ENCODE measurements at regions not wholly inside any gene's neighbourhood (a gene's known extent, or its start where the extent isn't known, plus 50 kb on each side); places are given as distances from the start of the nearest gene placed in this dataset.
"Not testable (repeated sequence)": the region's sequence is repeated elsewhere in the genome, so short reads cannot be mapped to it uniquely, and the experiment has no call there.

DNA sequence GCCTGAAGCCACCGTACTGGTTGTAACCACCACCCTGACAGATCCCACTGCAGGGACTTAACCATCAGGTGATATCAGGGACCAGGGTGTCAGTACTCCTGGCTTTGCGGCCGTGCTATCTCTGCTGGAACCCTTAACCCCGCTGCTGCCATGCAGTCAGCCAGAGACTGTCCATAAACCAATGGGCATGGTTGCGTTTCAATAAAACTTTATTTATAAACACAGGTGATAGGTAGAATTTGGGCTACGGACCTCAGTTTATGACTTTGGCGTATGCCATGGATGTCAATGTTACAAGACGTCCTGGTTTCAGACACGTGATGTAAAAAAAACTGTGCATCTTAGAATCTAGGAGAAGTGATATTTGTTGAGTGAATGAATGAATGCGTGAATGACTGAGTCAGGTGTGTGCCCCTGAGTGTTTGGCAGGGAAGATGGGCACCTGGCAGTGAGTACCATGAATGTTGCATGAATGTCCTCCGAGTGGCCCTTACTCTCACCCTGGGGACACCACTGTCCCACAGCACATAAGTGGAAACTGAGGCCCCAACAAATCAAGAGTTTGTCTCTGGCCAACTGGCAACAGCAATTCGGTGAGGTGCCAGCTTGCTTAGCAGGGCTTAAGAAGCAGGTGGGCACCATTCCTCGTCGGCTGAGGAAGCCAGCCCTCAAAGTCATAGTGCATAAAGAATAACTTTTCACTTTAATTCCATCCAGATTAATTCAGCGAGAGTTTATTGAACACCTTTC, 64.0 kb upstream of the APCDD1L start:
- DNase-seq = no peak

DNA sequence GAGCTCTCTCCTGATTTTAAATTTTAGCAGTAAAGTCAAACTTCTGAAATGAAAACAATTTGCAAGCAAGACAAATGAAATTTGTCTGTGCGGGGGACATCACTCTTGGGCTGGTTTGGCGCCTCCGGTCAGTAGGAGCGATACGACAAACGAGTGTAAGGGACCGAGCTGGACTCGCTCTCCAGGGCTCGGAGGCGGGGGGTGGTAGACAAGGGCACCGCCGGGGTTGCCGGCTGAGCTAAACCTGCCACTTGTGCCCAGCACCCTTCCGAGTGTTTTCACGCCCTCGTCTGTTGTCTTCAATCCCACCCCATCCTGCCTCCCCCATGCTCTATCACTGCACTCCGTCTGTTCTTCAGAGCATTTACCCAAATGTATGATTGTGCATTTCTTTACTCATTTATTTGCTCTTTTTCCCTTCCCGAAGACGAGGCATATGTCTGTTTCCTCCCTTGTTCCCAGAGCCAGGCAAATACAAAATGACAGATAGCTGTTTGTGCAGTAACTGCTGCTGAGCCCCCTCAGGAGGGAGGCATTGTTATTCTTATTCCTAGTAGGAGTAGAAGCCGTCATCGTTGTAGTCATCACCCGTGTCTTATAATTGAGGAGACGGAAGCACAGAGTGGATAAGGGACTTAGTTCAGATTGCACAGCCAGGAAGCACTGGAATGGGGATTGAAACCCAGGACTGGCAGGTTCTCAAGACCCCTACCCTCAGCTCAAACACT, 62.8 kb upstream of the APCDD1L start:
- peak; percentile 30 for DNase-seq

GRCh38 chr20:58577139-58577806, 62.1 kb upstream of the APCDD1L start:
- DNase-seq = no peak

DNA sequence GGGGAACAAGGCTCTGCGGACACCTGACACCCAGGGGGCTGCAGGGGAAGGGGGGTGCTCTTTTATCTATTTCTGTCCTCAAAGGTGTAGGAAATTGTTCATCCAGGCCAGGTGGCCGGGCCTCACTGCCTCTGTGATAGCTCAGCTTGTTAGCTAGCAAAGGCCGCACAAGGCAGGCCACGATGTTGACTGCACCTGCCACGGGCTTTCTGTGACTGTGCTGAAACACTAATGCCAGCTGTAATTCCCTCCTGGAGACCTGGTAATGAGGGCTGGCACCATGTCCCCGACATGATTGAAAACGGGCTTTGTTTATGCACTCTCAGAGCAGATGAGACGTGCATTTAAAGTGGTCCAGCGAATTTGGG, 61.4 kb upstream of the APCDD1L start:
- peak; percentile 46 for DNase-seq

- DNase-seq = peak; percentile 72
Measured at GRCh38 chr20:58575776-58576602, 60.8 kb upstream of the APCDD1L start.

DNA sequence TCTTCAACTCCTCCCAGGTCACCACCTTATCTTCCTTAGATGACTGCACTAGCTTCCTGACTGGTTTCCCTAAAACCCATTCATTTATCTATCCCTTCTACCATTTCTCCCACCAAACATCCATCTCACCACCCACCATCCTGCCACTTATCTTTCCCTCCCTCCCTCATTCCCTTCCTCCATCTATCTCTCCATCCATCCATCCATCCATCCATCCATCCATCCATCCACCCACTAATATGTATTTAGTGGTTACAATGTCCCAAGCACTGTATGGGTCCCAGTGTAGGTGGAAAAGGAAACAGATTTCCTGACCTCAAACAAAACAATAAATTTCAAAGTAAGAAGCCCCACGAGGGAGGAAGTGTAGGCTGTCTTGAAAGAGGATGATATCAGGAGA, 59.3 kb upstream of the APCDD1L start:
- DNase-seq = no peak

DNA sequence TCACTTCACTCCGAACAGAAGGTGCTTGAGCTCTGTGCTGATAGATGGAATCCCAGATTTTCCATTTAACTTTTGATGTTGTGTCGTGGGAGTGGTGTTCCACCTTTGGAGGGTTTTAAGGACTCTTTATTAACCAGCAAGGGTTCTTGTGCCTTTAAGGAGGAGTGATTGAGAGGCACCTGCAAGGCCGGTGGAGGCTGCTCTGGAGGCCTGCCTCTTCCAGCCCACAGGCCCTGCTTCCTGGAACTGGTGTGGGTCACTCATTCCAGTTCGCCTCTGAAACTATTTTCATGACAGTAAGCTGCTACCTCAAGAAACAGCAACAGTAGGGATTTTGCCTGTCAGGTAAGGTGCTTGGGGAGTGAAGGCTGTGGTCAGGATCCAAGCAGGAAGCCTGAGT, 58.8 kb upstream of the APCDD1L start:
- no peak for DNase-seq

- DNase-seq = no peak
Measured at GRCh38 chr20:58573257-58573656, 58.1 kb upstream of the APCDD1L start.

- not testable (repeated sequence) for DNase-seq
Measured at GRCh38 chr20:58572428-58572763, 57.2 kb upstream of the APCDD1L start.

DNA sequence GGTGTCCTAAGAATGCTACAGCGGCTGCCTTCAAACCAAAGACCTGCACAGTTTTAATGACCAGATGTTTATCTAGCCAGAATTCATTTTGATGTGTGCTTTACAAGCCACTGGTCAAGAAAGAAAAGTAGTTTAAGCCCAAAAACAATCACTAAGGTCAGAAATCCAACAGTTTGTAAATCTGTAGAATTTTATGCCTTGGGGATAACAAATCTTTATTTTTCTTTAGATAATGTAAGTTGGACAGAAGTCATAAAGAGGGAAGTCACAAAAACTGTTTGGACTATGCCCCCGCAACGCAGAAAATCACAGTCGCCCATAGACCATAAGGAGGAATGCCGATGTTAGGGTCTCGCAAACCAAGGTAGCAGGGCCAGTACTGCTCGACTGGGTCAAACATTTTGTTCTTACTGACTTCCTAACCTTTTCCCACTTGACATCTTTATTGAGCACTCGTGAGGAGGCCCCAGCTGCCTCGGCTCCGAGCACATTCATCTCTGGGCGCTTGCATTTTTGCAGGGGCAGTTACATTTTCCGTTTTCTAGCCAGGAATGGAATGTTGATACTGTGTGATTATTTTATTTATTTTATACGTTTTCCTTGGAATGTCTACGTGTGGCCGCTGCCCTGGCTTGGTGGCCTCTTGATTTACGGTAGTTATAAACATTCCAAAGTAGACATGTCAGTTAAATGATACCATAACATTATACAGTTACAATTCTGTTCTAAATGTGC, 56.7 kb upstream of the APCDD1L start:
- no peak for DNase-seq

DNA sequence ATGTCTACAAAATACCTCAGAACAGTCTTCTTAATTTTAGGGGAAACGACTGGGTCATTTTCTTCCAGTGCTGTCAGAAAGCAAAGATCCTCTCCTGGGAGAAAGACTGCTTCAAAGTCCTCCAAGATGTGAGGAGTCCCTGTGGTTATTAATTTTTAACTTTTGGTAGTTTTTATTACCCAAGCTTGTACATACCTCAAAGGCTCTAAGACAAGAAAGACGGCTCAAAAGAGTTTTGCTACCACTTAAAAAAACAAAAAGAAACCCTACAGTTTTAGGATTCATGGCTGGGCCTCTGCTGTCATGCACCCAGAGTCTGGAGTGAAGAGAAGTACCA, 56.1 kb upstream of the APCDD1L start:
- no peak for DNase-seq

- DNase-seq = peak; percentile 40
Measured at GRCh38 chr20:58570204-58570859, 55.1 kb upstream of the APCDD1L start.

DNA sequence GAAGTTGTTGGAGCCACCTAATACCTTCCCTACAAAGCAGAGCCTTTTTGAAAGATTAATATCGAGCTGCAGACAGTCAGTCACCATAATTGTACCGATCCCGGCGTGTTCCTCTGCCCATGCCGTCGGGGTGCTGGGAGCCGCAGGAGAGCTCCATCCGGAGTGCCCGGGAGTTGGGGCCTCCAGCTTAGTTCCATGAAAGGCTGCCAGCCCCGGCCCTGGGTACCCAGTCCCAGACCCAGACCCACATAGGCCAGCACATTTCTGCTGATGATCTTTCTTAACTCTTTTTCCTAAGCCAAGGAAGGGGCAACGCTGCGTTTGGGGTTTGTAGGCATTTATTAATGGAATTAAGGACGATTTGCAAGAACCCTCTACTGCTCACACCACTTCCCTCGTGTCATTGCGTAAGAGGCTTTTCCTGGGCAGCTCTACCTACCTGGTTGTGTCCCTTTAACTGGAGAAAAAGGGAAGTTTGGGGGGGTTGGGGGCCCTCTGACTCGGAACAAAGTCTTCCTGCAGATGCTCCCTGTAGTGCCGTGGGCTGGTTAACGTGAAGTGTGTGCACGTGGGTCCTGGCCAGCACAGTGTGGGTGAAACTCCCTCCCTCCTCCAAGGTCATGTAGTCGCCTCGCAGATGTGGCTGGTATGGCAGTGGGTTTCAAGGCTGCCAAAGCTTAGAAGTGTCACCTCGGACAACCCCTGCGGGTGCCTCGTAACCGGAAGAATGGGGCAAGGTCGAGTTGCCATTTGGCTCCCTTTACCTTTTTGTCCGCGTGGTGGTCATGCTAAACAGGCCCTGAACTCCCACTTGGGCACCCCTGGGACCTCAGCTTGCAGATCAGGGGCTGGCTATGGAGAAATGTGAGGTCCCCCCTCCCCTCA, 54.3 kb upstream of the APCDD1L start:
- no peak for DNase-seq

- peak; percentile 28 for DNase-seq
Measured at GRCh38 chr20:58568483-58569240, 53.5 kb upstream of the APCDD1L start.

- no peak for DNase-seq
Measured at GRCh38 chr20:58568126-58568482, 52.9 kb upstream of the APCDD1L start.

- DNase-seq = no peak
Measured at GRCh38 chr20:58567437-58567836, 52.2 kb upstream of the APCDD1L start.

DNA sequence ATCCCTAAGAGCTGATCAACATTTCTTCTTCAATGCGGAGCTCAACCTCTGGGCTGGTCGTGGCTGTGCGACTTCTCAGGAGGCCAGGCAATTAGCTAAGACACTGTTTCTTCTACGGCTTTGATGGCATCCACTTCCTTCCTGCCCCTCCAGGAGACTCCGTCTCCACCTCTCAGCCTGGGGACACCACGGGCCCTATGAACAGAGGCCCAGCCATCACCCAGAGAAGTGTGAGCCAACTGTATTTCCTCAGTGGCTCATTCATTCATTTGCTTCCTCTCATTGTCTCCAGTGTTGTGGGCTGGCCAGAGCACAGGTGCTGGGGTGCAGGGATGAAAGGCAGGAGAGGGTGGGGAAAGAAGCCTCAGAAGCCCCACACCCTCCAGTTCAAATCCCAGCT, 51.8 kb upstream of the APCDD1L start:
- no peak for DNase-seq

DNA sequence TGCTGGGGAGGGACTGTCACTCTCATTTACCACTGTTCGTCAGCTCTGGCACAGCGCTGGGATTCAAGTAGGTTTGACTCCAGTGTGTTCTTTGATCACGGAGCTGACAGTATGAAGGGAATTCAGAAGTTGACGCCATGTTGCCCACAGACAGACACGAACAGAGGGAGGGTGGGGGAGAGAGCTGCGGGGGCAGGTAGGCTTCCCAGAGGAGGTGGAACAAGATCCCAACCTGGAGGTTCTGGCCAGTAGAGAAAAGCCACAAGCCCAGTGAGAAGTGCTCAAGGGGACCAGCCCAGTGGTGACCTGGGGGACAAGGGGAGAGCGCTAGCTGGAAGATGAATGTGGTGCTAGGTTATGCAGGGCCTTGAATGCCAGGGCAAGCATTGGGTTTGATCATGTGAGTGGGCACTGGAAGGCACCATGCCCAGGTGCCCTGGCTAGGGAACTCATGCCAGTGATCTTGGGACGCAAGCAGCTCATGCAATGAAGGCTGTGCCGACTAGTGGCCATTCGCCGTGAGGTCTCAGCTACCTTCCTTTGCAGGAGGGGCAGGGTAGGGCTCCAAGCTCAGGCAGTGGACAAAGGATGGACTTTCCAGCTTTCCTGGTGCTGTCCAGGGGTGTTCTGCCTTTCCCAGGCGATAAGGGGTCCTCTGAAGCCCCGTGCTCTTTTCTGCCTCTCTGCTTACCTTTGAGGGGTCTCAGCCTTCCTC, 50.4 kb upstream of the APCDD1L start:
- DNase-seq = no peak
